ENCODE measurements at regions not wholly inside any gene's neighbourhood (a gene's known extent, or its start where the extent isn't known, plus 50 kb on each side); places are given as distances from the start of the nearest gene placed in this dataset.
"Not testable (repeated sequence)": the region's sequence is repeated elsewhere in the genome, so short reads cannot be mapped to it uniquely, and the experiment has no call there.

GRCh38 chr3:39558775-39559306 is 91.4 kb downstream of the MOBP start:
- no peak overlapping the region for H3K4me3 Mint-ChIP-seq
- H3K36me3 Mint-ChIP-seq (ENCODE audit: insufficient read depth), result no peaks in the 10 kb centered on the region
- H3K9me3 Mint-ChIP-seq, result peaks cover 5% of the 10 kb centered on the region
- ATAC-seq (no peak), DNase-seq (no peak)
- no peaks in the 10 kb centered on the region for H3K4me1 Mint-ChIP-seq (ENCODE audit: low read depth)
- peaks cover under 1% of the 10 kb centered on the region for H3K27me3 Mint-ChIP-seq (ENCODE audit: low read depth)

- Mint-ChIP-seq H3K27me3 (ENCODE audit: low read depth) (no peaks in the 10 kb centered on the region), H3K9me3 (no peaks in the 10 kb centered on the region), H3K36me3 (ENCODE audit: insufficient read depth) (no peaks in the 10 kb centered on the region), H3K4me1 (ENCODE audit: low read depth) (no peaks in the 10 kb centered on the region), H3K4me3 (no peak overlapping the region)
- ATAC-seq, result no peak
- no peak for DNase-seq
Measured at GRCh38 chr3:39559543-39559942, 92.1 kb downstream of the MOBP start.

GRCh38 chr3:39568508-39568907 is 101.0 kb downstream of the MOBP start:
- no peak for ATAC-seq
- no peak for DNase-seq
- no peaks in the 10 kb centered on the region for H3K9me3 Mint-ChIP-seq
- peaks cover 3% of the 10 kb centered on the region for H3K27me3 Mint-ChIP-seq (ENCODE audit: low read depth)
- no peak overlapping the region for H3K4me3 Mint-ChIP-seq
- no peaks in the 10 kb centered on the region for H3K4me1 Mint-ChIP-seq (ENCODE audit: low read depth)
- H3K36me3 Mint-ChIP-seq (ENCODE audit: insufficient read depth), result no peaks in the 10 kb centered on the region

GRCh38 chr3:39569095-39569494 is 101.6 kb downstream of the MOBP start:
- no peaks in the 10 kb centered on the region for H3K9me3 Mint-ChIP-seq
- ATAC-seq (no peak), DNase-seq (no peak)
- H3K36me3 Mint-ChIP-seq (ENCODE audit: insufficient read depth), result no peaks in the 10 kb centered on the region
- H3K4me3 Mint-ChIP-seq, result no peak overlapping the region
- peaks cover 3% of the 10 kb centered on the region for H3K27me3 Mint-ChIP-seq (ENCODE audit: low read depth)
- no peaks in the 10 kb centered on the region for H3K4me1 Mint-ChIP-seq (ENCODE audit: low read depth)

GRCh38 chr3:39573392-39573791 is 105.9 kb downstream of the MOBP start:
- DNase-seq (no peak), ATAC-seq (no peak)
- no peaks in the 10 kb centered on the region for H3K4me1 Mint-ChIP-seq (ENCODE audit: low read depth)
- peaks cover 3% of the 10 kb centered on the region for H3K27me3 Mint-ChIP-seq (ENCODE audit: low read depth)
- H3K9me3 Mint-ChIP-seq, result no peaks in the 10 kb centered on the region
- H3K4me3 Mint-ChIP-seq, result no peak overlapping the region
- no peaks in the 10 kb centered on the region for H3K36me3 Mint-ChIP-seq (ENCODE audit: insufficient read depth)

- H3K4me3 Mint-ChIP-seq, result no peak overlapping the region
- no peaks in the 10 kb centered on the region for H3K9me3 Mint-ChIP-seq
- peaks cover 21% of the 10 kb centered on the region for H3K27me3 Mint-ChIP-seq (ENCODE audit: low read depth)
- ATAC-seq (no peak), DNase-seq (no peak)
- H3K36me3 Mint-ChIP-seq (ENCODE audit: insufficient read depth), result no peaks in the 10 kb centered on the region
- H3K4me1 Mint-ChIP-seq (ENCODE audit: low read depth), result no peaks in the 10 kb centered on the region
Measured at GRCh38 chr3:39577541-39577940, 110.1 kb downstream of the MOBP start.

- not testable (repeated sequence) for H3K4me3 Mint-ChIP-seq; H3K4me1 Mint-ChIP-seq (ENCODE audit: low read depth); H3K36me3 Mint-ChIP-seq (ENCODE audit: insufficient read depth); ATAC-seq; H3K9me3 Mint-ChIP-seq; DNase-seq
- H3K27me3 Mint-ChIP-seq (ENCODE audit: low read depth), result peaks cover 17% of the 10 kb centered on the region
Measured at GRCh38 chr3:39586215-39586614, 118.7 kb downstream of the MOBP start.

GRCh38 chr3:39587113-39587512 is 119.6 kb downstream of the MOBP start:
- Mint-ChIP-seq H3K36me3 (ENCODE audit: insufficient read depth) (no peaks in the 10 kb centered on the region), H3K27me3 (ENCODE audit: low read depth) (peaks cover 11% of the 10 kb centered on the region), H3K4me1 (ENCODE audit: low read depth) (no peaks in the 10 kb centered on the region), H3K4me3 (no peak overlapping the region), H3K9me3 (no peaks in the 10 kb centered on the region)
- ATAC-seq (no peak), DNase-seq (no peak)

GRCh38 chr3:39590806-39591205 is 123.3 kb downstream of the MOBP start:
- no peaks in the 10 kb centered on the region for H3K9me3 Mint-ChIP-seq
- ATAC-seq, result no peak
- no peaks in the 10 kb centered on the region for H3K4me1 Mint-ChIP-seq (ENCODE audit: low read depth)
- no peak for DNase-seq
- H3K27me3 Mint-ChIP-seq (ENCODE audit: low read depth), result peaks cover 4% of the 10 kb centered on the region
- H3K36me3 Mint-ChIP-seq (ENCODE audit: insufficient read depth), result no peaks in the 10 kb centered on the region
- no peak overlapping the region for H3K4me3 Mint-ChIP-seq

- no peaks in the 10 kb centered on the region for H3K36me3 Mint-ChIP-seq (ENCODE audit: insufficient read depth)
- no peak for ATAC-seq
- no peaks in the 10 kb centered on the region for H3K9me3 Mint-ChIP-seq
- no peaks in the 10 kb centered on the region for H3K4me1 Mint-ChIP-seq (ENCODE audit: low read depth)
- DNase-seq, result no peak
- peaks cover 4% of the 10 kb centered on the region for H3K27me3 Mint-ChIP-seq (ENCODE audit: low read depth)
- no peak overlapping the region for H3K4me3 Mint-ChIP-seq
Measured at GRCh38 chr3:39592311-39593050, 125.0 kb downstream of the MOBP start.

- Mint-ChIP-seq H3K36me3 (ENCODE audit: insufficient read depth) (no peaks in the 10 kb centered on the region), H3K4me3 (no peak overlapping the region), H3K9me3 (no peaks in the 10 kb centered on the region), H3K27me3 (ENCODE audit: low read depth) (peaks cover 2% of the 10 kb centered on the region), H3K4me1 (ENCODE audit: low read depth) (no peaks in the 10 kb centered on the region)
- no peak for DNase-seq
- ATAC-seq, result no peak
Measured at GRCh38 chr3:39593341-39593740, 125.9 kb downstream of the MOBP start.

- DNase-seq (no peak), ATAC-seq (no peak)
- no peaks in the 10 kb centered on the region for H3K9me3 Mint-ChIP-seq
- no peaks in the 10 kb centered on the region for H3K4me1 Mint-ChIP-seq (ENCODE audit: low read depth)
- H3K36me3 Mint-ChIP-seq (ENCODE audit: insufficient read depth), result no peaks in the 10 kb centered on the region
- H3K27me3 Mint-ChIP-seq (ENCODE audit: low read depth), result peaks cover 5% of the 10 kb centered on the region
- no peak overlapping the region for H3K4me3 Mint-ChIP-seq
Measured at GRCh38 chr3:39601241-39601640, 133.8 kb downstream of the MOBP start.

- Mint-ChIP-seq H3K9me3 (no peaks in the 10 kb centered on the region), H3K4me1 (ENCODE audit: low read depth) (no peaks in the 10 kb centered on the region), H3K27me3 (ENCODE audit: low read depth) (peaks cover 10% of the 10 kb centered on the region), H3K36me3 (ENCODE audit: insufficient read depth) (no peaks in the 10 kb centered on the region), H3K4me3 (no peak overlapping the region)
- no peak for ATAC-seq
- no peak for DNase-seq
Measured at GRCh38 chr3:39605837-39606236, 138.4 kb downstream of the MOBP start.

GRCh38 chr3:39626198-39626597 is 158.7 kb downstream of the MOBP start:
- H3K4me3 Mint-ChIP-seq, result no peak overlapping the region
- H3K27me3 Mint-ChIP-seq (ENCODE audit: low read depth), result peaks cover 5% of the 10 kb centered on the region
- peaks cover 25% of the 10 kb centered on the region for H3K9me3 Mint-ChIP-seq
- no peak for ATAC-seq
- no peaks in the 10 kb centered on the region for H3K36me3 Mint-ChIP-seq (ENCODE audit: insufficient read depth)
- H3K4me1 Mint-ChIP-seq (ENCODE audit: low read depth), result no peaks in the 10 kb centered on the region
- no peak for DNase-seq

GRCh38 chr3:39631136-39631535 is 163.7 kb downstream of the MOBP start:
- Mint-ChIP-seq H3K4me1 (ENCODE audit: low read depth) (no peaks in the 10 kb centered on the region), H3K4me3 (no peak overlapping the region), H3K27me3 (ENCODE audit: low read depth) (peaks cover 5% of the 10 kb centered on the region), H3K36me3 (ENCODE audit: insufficient read depth) (no peaks in the 10 kb centered on the region), H3K9me3 (peaks cover 18% of the 10 kb centered on the region)
- no peak for DNase-seq
- ATAC-seq, result no peak
